ENCODE measurements at regions not wholly inside any gene's neighbourhood (a gene's known extent, or its start where the extent isn't known, plus 50 kb on each side); places are given as distances from the start of the nearest gene placed in this dataset.
"Not testable (repeated sequence)": the region's sequence is repeated elsewhere in the genome, so short reads cannot be mapped to it uniquely, and the experiment has no call there.

- TF ChIP-seq CTCF (IDR thresholded peaks at IDR 0.05; ENCODE audit: low read length, missing control alignments) = no peak
- no peak for DNase-seq (ENCODE audit: low read depth)
- H3K4me3 ChIP-seq (replicated peaks; ENCODE audit: low read depth, low read length) = no peak overlapping the region
Measured at GRCh38 chr21:26273686-26274313, 103.2 kb upstream of the APP start.

DNA sequence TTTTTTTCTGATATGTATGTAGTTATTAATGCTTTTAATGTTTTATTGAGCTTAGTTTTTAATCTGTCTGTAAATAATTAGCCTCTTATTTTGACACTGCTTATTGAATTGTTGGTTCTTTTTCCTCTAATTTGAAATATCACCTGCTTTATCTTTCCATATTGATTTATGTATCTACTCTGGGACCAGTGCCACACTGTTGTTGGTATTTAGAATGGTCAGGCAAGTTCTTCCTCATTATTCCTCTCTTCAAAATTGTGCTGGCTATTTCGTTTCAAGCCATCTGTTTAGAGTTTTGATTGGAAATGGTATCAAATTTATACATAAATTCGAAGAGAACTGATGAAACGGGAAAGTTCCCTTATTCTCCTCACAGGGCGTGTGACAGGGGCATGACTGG lies 96.8 kb upstream of the APP start:
- no peak for DNase-seq (ENCODE audit: low read depth)
- H3K4me3 ChIP-seq (replicated peaks; ENCODE audit: low read depth, low read length) = no peak overlapping the region
- no peak for TF ChIP-seq CTCF (IDR thresholded peaks at IDR 0.05; ENCODE audit: low read length, missing control alignments)

DNA sequence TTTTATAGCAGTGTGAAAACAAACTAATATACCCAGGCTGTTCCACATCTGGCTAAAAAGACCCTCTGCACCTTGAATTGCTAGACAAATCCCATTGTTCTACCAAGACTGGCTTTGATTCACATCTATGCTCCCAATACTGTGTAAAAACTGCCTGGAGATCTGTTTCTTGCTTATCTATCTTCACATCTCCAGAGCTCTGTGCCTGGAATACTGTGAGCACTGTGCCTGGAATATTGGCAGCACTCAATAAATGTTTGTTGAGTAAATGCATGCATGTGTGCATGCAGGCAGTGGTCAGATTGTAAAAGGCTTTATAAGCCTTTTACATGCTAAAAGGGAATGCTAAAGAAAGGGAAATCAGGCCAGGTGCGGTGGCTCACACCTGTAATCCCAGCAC lies 75.5 kb upstream of the APP start:
- no peak for TF ChIP-seq CTCF (IDR thresholded peaks at IDR 0.05; ENCODE audit: low read length, missing control alignments)
- DNase-seq (ENCODE audit: low read depth) = no peak
- H3K4me3 ChIP-seq (replicated peaks; ENCODE audit: low read depth, low read length) = no peak overlapping the region

DNA sequence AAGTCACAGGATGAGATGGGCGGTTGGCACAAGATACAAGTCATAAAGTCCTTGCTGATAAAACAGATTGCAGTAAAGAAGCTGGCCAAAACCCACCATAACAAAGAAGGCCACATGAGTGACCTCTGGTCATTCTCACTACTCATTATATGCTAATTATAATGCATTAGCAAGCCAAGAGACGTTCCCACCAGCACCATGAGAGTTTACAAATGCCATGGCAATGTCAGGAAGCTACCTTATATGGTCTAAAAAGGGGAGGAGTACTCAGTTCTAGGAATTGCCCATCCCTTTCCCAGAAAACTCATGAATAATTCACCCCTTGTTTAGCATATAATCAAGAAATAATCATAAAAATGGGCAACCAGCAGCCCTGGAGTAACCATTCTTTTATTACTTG lies 74.9 kb upstream of the APP start:
- DNase-seq (ENCODE audit: low read depth) = no peak
- no peak for TF ChIP-seq CTCF (IDR thresholded peaks at IDR 0.05; ENCODE audit: low read length, missing control alignments)
- H3K4me3 ChIP-seq (replicated peaks; ENCODE audit: low read depth, low read length) = no peak overlapping the region

DNA sequence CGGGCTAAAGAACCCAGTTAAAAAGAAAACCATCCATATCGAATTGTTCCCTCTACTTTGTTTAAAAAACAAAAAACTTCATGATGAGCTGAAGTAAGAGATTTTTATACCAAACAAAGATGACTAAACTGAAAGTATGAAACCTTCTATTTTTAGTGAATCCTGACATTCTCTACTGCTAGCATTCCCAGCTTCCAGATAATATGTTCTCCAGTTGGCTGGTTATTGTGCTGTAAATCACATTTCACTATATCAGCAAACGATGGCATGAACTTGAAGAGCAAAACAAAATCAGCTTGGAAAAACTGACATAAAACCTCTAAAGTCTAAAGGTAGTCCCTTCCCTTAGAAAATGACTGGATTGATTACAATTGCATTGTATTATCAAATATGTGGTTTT lies 68.1 kb upstream of the APP start:
- TF ChIP-seq CTCF (IDR thresholded peaks at IDR 0.05; ENCODE audit: low read length, missing control alignments) = no peak
- no peak for DNase-seq (ENCODE audit: low read depth)
- no peak overlapping the region for H3K4me3 ChIP-seq (replicated peaks; ENCODE audit: low read depth, low read length)

DNA sequence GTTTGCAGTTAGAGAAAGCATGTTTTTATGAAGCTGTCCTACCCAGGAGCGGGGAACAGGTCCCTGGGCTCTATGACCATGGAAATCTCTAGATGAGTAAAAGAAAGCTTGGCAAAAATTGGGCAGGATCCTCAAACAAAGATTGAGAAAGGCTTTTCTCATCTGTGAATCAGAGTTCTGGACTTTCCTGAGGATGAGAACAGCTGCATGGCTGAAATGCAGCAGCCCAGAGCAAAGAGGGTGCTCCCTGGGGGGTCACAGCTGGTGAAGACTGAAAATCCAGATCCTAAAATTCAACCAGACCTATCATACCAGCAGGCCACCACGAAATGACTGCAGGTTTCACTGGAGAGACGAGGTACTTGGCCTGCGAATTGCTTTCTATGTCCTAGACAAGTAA lies 65.7 kb upstream of the APP start:
- no peak overlapping the region for H3K4me3 ChIP-seq (replicated peaks; ENCODE audit: low read depth, low read length)
- DNase-seq (ENCODE audit: low read depth) = no peak
- no peak for TF ChIP-seq CTCF (IDR thresholded peaks at IDR 0.05; ENCODE audit: low read length, missing control alignments)

- not testable (repeated sequence) for H3K4me3 ChIP-seq (replicated peaks; ENCODE audit: low read depth, low read length); DNase-seq (ENCODE audit: low read depth)
Measured at GRCh38 chr21:26233297-26233696, 62.7 kb upstream of the APP start.

DNA sequence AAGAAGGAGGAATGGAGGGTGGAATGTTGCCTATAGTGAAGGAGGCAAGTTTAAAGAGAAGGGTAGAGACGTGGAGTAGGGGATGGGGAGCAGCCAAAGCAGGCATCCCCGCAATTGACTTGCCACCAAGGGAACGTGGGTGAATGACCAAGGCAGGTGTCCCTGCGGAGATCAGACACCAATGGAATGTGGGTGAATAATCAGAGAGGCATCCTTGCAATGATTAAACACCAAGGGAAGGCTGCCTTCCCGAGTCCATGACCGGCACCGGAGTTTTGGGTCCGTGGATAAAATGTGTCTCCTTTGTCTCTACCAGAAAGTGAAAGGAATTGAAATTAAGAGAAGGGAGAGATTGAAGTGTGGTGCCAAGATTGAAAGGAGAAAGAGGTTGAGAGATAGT lies 61.9 kb upstream of the APP start:
- not testable (repeated sequence) for DNase-seq (ENCODE audit: low read depth); H3K4me3 ChIP-seq (replicated peaks; ENCODE audit: low read depth, low read length)

All from fibroblast of pulmonary artery (primary cell).